GM21447 (cell line): ENCODE measurements at regions not wholly inside any gene's neighbourhood (a gene's known extent, or its start where the extent isn't known, plus 50 kb on each side); places are given as distances from the start of the nearest gene placed in this dataset.
A peak's percentile ranks its signal among the peaks of the same experiment; 100 is the strongest.
"Not testable (repeated sequence)": the region's sequence is repeated elsewhere in the genome, so short reads cannot be mapped to it uniquely, and the experiment has no call there.

Experiments
- ATAC-seq: cut with Tn5 transposase; IDR thresholded peaks from one replicate; pipeline ENCODE4 v1.9.1; 2021; ENCODE audit not compliant: unreplicated experiment

- no peak for ATAC-seq
Measured at GRCh38 chr15:22258398-22259150, 178.2 kb downstream of the OR4M2 start.

- ATAC-seq: not testable (repeated sequence)
Measured at GRCh38 chr15:22259151-22259750, 178.9 kb downstream of the OR4M2 start.

GRCh38 chr15:22259881-22260421 lies 179.6 kb downstream of the OR4M2 start:
- ATAC-seq: no peak

- no peak for ATAC-seq
Measured at GRCh38 chr15:22262613-22263020, 182.3 kb downstream of the OR4M2 start.

- ATAC-seq: no peak
Measured at GRCh38 chr15:22263738-22264137, 183.4 kb downstream of the OR4M2 start.

- ATAC-seq: not testable (repeated sequence)
Measured at GRCh38 chr15:22264272-22264671, 183.9 kb downstream of the OR4M2 start.

GRCh38 chr15:22265056-22265945 lies 185.0 kb downstream of the OR4M2 start:
- ATAC-seq: no peak

- ATAC-seq: no peak
Measured at GRCh38 chr15:22265970-22266369, 185.6 kb downstream of the OR4M2 start.

GRCh38 chr15:22267761-22268160 lies 187.4 kb downstream of the OR4M2 start:
- ATAC-seq: no peak

GRCh38 chr15:22268201-22268600 lies 187.9 kb downstream of the OR4M2 start:
- ATAC-seq: not testable (repeated sequence)

- ATAC-seq: not testable (repeated sequence)
Measured at GRCh38 chr15:22268654-22269053, 188.3 kb downstream of the OR4M2 start.

GRCh38 chr15:22272286-22273160 lies 186.2 kb upstream of the GOLGA6L22 start:
- not testable (repeated sequence) for ATAC-seq

GRCh38 chr15:22273185-22273584 lies 185.5 kb upstream of the GOLGA6L22 start:
- ATAC-seq: not testable (repeated sequence)

- not testable (repeated sequence) for ATAC-seq
Measured at GRCh38 chr15:22274376-22274775, 184.3 kb upstream of the GOLGA6L22 start.

GRCh38 chr15:22280770-22281169 lies 177.9 kb upstream of the GOLGA6L22 start:
- ATAC-seq: not testable (repeated sequence)

- ATAC-seq: peak; percentile 66
Measured at GRCh38 chr15:22282794-22283533, 175.7 kb upstream of the GOLGA6L22 start.

- not testable (repeated sequence) for ATAC-seq
Measured at GRCh38 chr15:22284795-22285420, 173.8 kb upstream of the GOLGA6L22 start.

- ATAC-seq: not testable (repeated sequence)
Measured at GRCh38 chr15:22291054-22291453, 167.6 kb upstream of the GOLGA6L22 start.

- not testable (repeated sequence) for ATAC-seq
Measured at GRCh38 chr15:22303112-22303511, 155.6 kb upstream of the GOLGA6L22 start.
